ENCODE measurements at regions not wholly inside any gene's neighbourhood (a gene's known extent, or its start where the extent isn't known, plus 50 kb on each side); places are given as distances from the start of the nearest gene placed in this dataset.

GRCh38 chr15:39323157-39323556 lies 257.7 kb upstream of the THBS1 start:
- no peak for TF ChIP-seq RXRA (IDR thresholded peaks at IDR 0.05; ENCODE audit: insufficient read depth, low read depth, low read length)
- TF ChIP-seq CREB1 (IDR thresholded peaks at IDR 0.05) = no peak
- TF ChIP-seq, protein P1, sequence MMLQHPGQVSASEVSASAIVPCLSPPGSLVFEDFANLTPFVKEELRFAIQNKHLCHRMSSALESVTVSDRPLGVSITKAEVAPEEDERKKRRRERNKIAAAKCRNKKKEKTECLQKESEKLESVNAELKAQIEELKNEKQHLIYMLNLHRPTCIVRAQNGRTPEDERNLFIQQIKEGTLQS (IDR thresholded peaks at IDR 0.05; ENCODE audit: insufficient read depth, low read depth, low read length) = no peak
- TF ChIP-seq RBBP5 (IDR thresholded peaks at IDR 0.05; ENCODE audit: borderline replicate concordance, low read depth, low read length) = no peak
- TF ChIP-seq MAX (IDR thresholded peaks at IDR 0.05) = no peak
- no peak for TF ChIP-seq ZNF274 (IDR thresholded peaks at IDR 0.05; ENCODE audit: borderline replicate concordance, extremely low read depth, low read length)
- TF ChIP-seq MAFK (IDR thresholded peaks at IDR 0.05; ENCODE audit: low read depth, low read length) = no peak
- TF ChIP-seq RNF2 (IDR thresholded peaks at IDR 0.05; ENCODE audit: borderline replicate concordance, low read depth, low read length, missing control alignments, poor library complexity, severe bottlenecking) = no peak
- no peak for TF ChIP-seq EZH2 (IDR thresholded peaks at IDR 0.05; ENCODE audit: low read depth, low read length, severe bottlenecking)
- TF ChIP-seq CHD2 (IDR thresholded peaks at IDR 0.05; ENCODE audit: low read length) = no peak
- no peak for TF ChIP-seq GABPA (IDR thresholded peaks at IDR 0.05; ENCODE audit: borderline replicate concordance, insufficient read depth, low read length)
- TF ChIP-seq KDM1A (IDR thresholded peaks at IDR 0.05; ENCODE audit: borderline replicate concordance, low read length) = no peak
- TF ChIP-seq POLR2AphosphoS5 (IDR thresholded peaks at IDR 0.05; ENCODE audit: low read depth, low read length) = no peak
- TF ChIP-seq JUND (IDR thresholded peaks at IDR 0.05; ENCODE audit: low read length) = no peak
- no peak for TF ChIP-seq KDM5A (IDR thresholded peaks at IDR 0.05; ENCODE audit: low read length)
- Histone ChIP-seq H3K79me2 (ENCODE audit: control insufficient read depth in 1 of 2, insufficient read depth in 2 of 2, low read length in 2 of 2) (no peaks in the 10 kb centered on the region), H3K4me3 (ENCODE audit: extremely low read depth in 1 of 4, insufficient read depth in 2 of 4, low read depth in 3 of 4, low read length in 4 of 4) (no peak overlapping the region), H3K9ac (replicated peaks in 1 of 4; ENCODE audit: extremely low read depth in 1 of 4, low read depth in 3 of 4, low read length in 3 of 4) (no peak overlapping the region), H3K4ac (replicated peaks; ENCODE audit: insufficient read length, low read depth, low read length) (no peak overlapping the region), H3K36me3 (ENCODE audit: control insufficient read depth in 2 of 4, insufficient read depth in 4 of 4, low read length in 3 of 4) (no peaks in the 10 kb centered on the region), H2AK5ac (ENCODE audit: low read depth, low read length) (no peak overlapping the region), H3K79me1 (ENCODE audit: low read depth, low read length) (no peaks in the 10 kb centered on the region), H4K20me1 (replicated peaks in 1 of 2; ENCODE audit: control insufficient read depth in 1 of 2, insufficient read depth in 2 of 2, low read length in 2 of 2) (no peaks in the 10 kb centered on the region), H4K91ac (replicated peaks; ENCODE audit: insufficient read length, low read length) (no peak overlapping the region), H4K8ac (ENCODE audit: extremely low read depth, insufficient read depth, low read length) (no peak overlapping the region), H2BK120ac (replicated peaks; ENCODE audit: low read depth, low read length) (no peak overlapping the region), H3K23ac (ENCODE audit: insufficient read length) (no peak overlapping the region), H3K14ac (ENCODE audit: insufficient read length) (no peak overlapping the region), H2BK20ac (ENCODE audit: low read length) (no peak overlapping the region), H4K5ac (ENCODE audit: insufficient read length, low read depth, low read length) (no peak overlapping the region), H3K56ac (replicated peaks; ENCODE audit: insufficient read length, low read depth, low read length) (no peak overlapping the region), H3K18ac (ENCODE audit: extremely low read depth, low read length) (no peak overlapping the region), H3K27ac (ENCODE audit: low read depth, low read length) (no peak overlapping the region), H3K4me2 (ENCODE audit: insufficient read depth in 1 of 2, low read depth in 2 of 2, low read length in 2 of 2) (no peak overlapping the region), H2BK12ac (ENCODE audit: low read depth, low read length) (no peak overlapping the region), H2BK5ac (ENCODE audit: low read depth, low read length) (no peak overlapping the region), H3K4me1 (replicated peaks in 1 of 4; ENCODE audit: control insufficient read depth in 3 of 4, insufficient read depth in 4 of 4, low read length in 3 of 4) (no peaks in the 10 kb centered on the region), H3K27me3 (replicated peaks in 1 of 4; ENCODE audit: control insufficient read depth in 3 of 4, extremely low read depth in 1 of 4, insufficient read depth in 3 of 4, low read length in 3 of 4) (peaks cover 0 to 2% (median 0%) of the 10 kb centered on the region in 4 experiments; a peak in 1 of 7 replicates), H2AFZ (ENCODE audit: low read length) (no peak overlapping the region), H2BK15ac (ENCODE audit: low read length) (no peak overlapping the region), H3K9me3 (ENCODE audit: insufficient read depth in 2 of 2, low read depth in 1 of 2, low read length in 1 of 2) (peaks cover 6 to 7% of the 10 kb centered on the region in 2 experiments; a peak in 2 of 4 replicates), H3K23me2 (ENCODE audit: low read depth, low read length) (no peaks in the 10 kb centered on the region)
- POLR2A ChIA-PET (ENCODE audit: partially characterized antibody) = no interaction called here
- CTCF ChIA-PET (ENCODE audit: partially characterized antibody) = no interaction called here
- DNase-seq (ENCODE audit: low read depth in 1 of 2, low spot score in 2 of 2) = no peak
- no peak for FAIRE-seq
